A549 (cell line): ENCODE measurements at regions not wholly inside any gene's neighbourhood (a gene's known extent, or its start where the extent isn't known, plus 50 kb on each side); places are given as distances from the start of the nearest gene placed in this dataset.

Source experiments
- NFE2L2 ChIP-seq: fragments of 150-350 bp; conservative IDR thresholded peaks from 2 replicates; pipeline ENCODE4 v1.6.1; 2014; ENCODE audit warnings: low read length
- POLR2A ChIP-seq: IDR thresholded peaks from 2 replicates; pipeline ENCODE4 v1.6.1; 2012; ENCODE audit warnings: mild to moderate bottlenecking, low read length
- RAD21 ChIP-seq, 2 experiments: fragments of >200 bp in 1 of 2; sonication (Bioruptor Twin) in 1 of 2; formaldehyde crosslinking in 1 of 2; IDR thresholded peaks in 1 of 2; conservative IDR thresholded peaks in 1 of 2; 2 replicates in 1 of 2; 3 replicates in 1 of 2; pipeline ENCODE4 v1.6.1; 2012 to 2018; ENCODE audit warnings: inconsistent platforms in 1 of 2
- SMC3 ChIP-seq: fragments of >200 bp; sonication (Bioruptor Twin); formaldehyde crosslinking; IDR thresholded peaks from 3 replicates; pipeline ENCODE4 v1.6.1; 2018; ENCODE audit warnings: inconsistent platforms
- TF ChIP-seq, protein P1 (sequence below): fragments of >200 bp; sonication (Bioruptor Twin); formaldehyde crosslinking; IDR thresholded peaks from 3 replicates; pipeline ENCODE4 v1.5.1; 2016
- TF ChIP-seq, protein P2 (sequence below): IDR thresholded peaks from 2 replicates; pipeline ENCODE4 v1.6.1; 2012; ENCODE audit warnings: low read depth, borderline replicate concordance

DNA sequence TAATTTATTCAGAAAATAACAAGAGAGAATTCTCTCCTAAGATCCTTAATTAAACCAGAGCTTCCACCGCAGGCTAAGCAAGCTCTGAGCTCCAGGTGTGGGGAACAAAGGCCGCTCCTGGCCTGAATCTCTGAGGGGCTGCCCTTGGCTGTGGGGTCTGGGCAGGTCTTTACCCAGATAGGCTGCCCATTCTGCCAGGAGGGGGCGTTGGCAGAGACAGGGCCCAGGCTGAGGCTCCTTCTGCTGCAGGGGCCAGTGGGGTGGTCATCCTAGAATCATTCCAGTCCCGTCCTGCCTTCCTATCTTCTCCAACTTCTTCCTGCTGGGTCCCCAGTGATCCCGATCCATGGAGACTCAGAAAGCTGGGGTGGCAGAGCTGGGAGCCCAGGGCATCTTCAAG lies 82.9 kb upstream of the POU3F1 start:
- TF ChIP-seq, protein P1, sequence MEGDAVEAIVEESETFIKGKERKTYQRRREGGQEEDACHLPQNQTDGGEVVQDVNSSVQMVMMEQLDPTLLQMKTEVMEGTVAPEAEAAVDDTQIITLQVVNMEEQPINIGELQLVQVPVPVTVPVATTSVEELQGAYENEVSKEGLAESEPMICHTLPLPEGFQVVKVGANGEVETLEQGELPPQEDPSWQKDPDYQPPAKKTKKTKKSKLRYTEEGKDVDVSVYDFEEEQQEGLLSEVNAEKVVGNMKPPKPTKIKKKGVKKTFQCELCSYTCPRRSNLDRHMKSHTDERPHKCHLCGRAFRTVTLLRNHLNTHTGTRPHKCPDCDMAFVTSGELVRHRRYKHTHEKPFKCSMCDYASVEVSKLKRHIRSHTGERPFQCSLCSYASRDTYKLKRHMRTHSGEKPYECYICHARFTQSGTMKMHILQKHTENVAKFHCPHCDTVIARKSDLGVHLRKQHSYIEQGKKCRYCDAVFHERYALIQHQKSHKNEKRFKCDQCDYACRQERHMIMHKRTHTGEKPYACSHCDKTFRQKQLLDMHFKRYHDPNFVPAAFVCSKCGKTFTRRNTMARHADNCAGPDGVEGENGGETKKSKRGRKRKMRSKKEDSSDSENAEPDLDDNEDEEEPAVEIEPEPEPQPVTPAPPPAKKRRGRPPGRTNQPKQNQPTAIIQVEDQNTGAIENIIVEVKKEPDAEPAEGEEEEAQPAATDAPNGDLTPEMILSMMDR: no peak
- no peak for TF ChIP-seq NFE2L2
- TF ChIP-seq RAD21 (conservative IDR thresholded peaks at IDR 0.05 in 1 of 2, IDR thresholded peaks at IDR 0.05 in 1 of 2): no peak
- TF ChIP-seq, protein P2, sequence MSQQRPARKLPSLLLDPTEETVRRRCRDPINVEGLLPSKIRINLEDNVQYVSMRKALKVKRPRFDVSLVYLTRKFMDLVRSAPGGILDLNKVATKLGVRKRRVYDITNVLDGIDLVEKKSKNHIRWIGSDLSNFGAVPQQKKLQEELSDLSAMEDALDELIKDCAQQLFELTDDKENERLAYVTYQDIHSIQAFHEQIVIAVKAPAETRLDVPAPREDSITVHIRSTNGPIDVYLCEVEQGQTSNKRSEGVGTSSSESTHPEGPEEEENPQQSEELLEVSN: no peak
- no peak for TF ChIP-seq POLR2A
- no peak for TF ChIP-seq SMC3
